HuH-7 (cell line): ENCODE measurements at regions not wholly inside any gene's neighbourhood (a gene's known extent, or its start where the extent isn't known, plus 50 kb on each side); places are given as distances from the start of the nearest gene placed in this dataset.

Source experiments
- DNase-seq: peaks from one replicate; pipeline ENCODE4 v3.0.0; 2011; ENCODE audit warnings: low spot score

- DNase-seq, result no peak
Measured at GRCh38 chr1:222370081-222370912, 177.6 kb downstream of the HHIPL2 start.

DNA sequence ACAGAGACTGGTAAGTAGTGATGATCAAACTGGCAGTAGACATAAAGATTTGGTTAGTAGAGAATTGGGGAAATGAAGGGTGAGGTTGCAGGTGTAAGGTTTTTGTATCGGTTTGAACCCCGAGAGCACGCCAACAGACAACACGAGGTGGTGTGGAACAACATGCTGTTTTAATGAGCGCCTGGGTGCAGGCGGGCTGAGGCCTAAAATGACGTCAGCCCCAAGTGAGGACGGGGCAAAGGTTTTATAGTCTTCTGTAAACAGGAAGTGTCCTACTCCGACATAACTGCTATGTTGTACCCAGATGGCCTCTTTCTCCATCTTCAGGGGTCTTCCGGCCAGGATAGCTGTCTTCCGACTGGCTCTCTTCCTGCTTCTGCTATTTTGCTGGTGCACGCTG is 178.8 kb downstream of the HHIPL2 start:
- no peak for DNase-seq

GRCh38 chr1:222358100-222358499 is 189.8 kb downstream of the HHIPL2 start:
- no peak for DNase-seq

DNA sequence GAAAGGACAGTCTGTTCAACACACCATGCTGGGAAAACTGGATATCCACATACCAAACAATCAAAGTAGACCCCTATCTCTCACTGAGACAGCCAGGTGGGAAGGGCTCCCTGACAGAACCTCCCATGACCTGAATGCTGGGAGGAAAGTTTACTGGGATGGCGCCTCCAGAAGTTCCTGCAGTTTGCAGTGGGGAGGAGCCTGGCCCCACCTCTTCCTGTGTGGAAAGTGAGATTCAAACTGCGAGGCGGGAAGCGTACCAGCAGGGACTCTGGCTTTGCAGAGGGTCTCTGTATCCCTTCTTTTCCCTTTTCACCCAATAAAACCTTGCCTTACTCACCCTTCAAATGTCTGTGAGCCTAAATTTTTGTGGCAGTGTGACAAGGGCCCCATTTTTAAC is 190.7 kb downstream of the HHIPL2 start:
- no peak for DNase-seq

DNA sequence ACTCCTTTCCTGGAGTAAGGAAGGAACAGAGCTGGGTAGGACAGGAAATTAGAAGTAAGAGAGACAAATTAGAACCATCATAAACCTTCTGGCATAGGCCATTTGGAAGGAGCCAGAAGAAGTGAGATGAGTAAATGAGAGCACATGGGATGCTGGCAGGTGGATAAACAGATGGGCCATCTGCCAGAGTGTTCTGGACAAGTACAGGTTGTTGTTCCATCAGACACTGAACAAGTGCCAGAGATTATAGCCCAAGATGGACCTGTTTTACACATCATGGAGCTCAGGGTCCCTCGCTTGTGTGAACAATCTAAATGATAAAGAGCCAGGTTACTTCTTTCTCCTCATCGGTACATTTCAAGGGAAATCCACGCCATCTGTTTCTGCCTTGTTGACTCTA is 200.3 kb downstream of the HHIPL2 start:
- no peak for DNase-seq

- no peak for DNase-seq
Measured at GRCh38 chr1:222346955-222347354, 200.9 kb downstream of the HHIPL2 start.

- DNase-seq, result no peak
Measured at GRCh38 chr1:222339376-222339947, 208.4 kb downstream of the HHIPL2 start.

- DNase-seq, result no peak
Measured at GRCh38 chr1:222335586-222335985, 212.3 kb downstream of the HHIPL2 start.

- DNase-seq, result no peak
Measured at GRCh38 chr1:222334026-222334680, 213.8 kb downstream of the HHIPL2 start.

GRCh38 chr1:222331765-222332164 is 216.1 kb downstream of the HHIPL2 start:
- no peak for DNase-seq

- DNase-seq, result no peak
Measured at GRCh38 chr1:222331340-222331739, 216.6 kb downstream of the HHIPL2 start.

DNA sequence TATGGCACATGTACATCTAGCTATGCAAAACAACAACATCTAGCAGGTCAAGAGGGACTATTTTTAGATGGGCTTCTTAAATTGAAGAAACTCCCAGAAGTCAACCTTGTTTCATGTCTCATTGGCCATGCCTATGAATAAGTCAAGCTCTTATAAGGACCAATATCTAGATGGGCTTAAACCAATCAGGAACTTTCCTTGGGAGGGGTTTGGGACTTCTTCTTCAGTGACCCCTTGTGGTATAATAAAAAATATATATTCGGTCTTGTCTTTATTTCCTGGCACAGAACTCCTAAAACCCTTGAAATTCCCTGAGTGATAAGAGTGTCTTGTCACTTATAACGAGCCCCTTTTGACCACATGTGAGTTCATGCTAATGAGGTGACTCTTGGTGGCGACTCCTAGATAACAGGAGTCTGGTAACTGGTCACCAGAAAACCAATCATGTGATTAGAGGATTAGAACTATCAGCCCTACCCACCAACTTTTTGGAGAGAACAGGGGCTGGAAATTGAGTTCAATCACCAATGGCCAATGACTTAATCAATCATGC is 218.3 kb downstream of the HHIPL2 start:
- no peak for DNase-seq

- no peak for DNase-seq
Measured at GRCh38 chr1:222326710-222327036, 221.2 kb downstream of the HHIPL2 start.

GRCh38 chr1:222326006-222326709 is 221.7 kb downstream of the HHIPL2 start:
- no peak for DNase-seq

DNA sequence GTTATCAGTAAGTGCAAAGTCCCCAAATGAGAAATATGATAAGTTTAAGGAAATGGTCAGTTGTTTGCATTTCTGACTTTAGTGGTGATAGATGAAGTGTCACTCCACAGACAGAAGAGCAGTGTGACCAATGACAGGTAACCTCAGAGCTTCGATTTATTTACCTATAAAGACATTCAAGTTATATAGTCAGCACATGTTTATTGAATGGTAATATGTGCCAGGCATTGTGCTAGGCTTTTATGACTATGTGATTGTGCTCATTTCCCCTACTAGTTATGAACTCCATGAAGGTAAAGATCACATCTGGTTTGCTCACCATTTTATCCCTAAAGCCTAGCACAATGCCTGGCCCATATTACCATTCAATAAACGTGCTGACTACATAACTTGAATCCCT is 222.4 kb downstream of the HHIPL2 start:
- DNase-seq, result no peak

DNA sequence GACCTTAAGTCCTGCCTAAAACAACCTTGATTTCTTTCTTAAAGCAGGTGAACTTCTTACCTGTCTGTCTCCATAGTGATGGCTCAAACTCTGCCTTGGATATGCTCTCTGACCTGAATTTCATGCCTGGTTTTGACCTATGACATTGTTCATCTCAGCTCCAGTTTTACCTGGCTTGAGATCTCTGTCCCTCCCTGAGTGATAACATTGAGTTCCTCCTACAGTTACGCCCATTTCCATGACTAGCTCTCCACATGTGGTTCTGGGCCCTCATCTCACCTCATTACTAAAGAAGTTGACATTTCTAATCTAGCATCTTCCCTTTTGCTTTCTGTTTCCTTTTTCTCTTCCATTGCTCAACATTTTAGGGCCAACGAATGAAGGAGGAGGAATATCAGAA is 233.1 kb downstream of the HHIPL2 start:
- no peak for DNase-seq

GRCh38 chr1:222310836-222311235 is 237.1 kb downstream of the HHIPL2 start:
- no peak for DNase-seq

DNA sequence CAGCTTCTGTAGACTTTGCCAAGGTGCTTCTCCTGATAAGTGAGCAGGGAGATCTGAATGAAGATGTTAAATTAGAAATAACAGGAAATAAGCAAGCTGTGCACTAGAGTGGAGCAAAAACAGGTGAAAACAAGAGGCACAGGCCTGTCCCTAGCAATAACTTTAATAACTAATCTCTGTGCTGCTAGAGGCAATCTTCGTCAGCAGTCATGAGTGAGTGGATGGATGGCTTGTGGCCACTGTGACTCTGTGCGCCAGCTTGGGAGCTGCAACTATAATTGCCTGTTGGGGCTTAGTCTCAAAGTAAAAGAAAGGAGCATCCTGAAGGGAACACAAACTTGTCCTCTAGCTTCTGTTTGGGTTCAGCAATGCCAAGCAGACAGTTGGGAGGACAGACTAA is 240.3 kb downstream of the HHIPL2 start:
- no peak for DNase-seq

GRCh38 chr1:222306512-222306911 is 241.4 kb downstream of the HHIPL2 start:
- DNase-seq, result no peak

- no peak for DNase-seq
Measured at GRCh38 chr1:222306011-222306410, 241.9 kb downstream of the HHIPL2 start.

DNA sequence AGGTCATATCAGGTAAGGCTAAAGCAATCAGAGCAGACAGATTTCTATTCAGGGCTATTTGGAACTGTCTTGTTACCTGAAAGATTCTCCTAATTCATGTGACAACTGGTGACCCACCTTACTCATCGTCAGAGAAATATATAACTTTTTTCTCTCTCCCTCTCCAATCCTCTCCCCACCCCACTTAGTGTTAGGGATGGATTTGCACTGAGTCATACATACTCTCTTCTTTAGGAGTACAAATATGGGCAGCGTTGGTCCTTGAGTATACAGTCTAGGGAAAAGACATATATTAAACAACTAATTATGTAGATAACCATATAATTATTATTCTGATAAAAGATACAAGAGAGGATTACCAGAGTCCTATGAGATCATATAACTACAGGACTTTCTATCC is 246.3 kb downstream of the HHIPL2 start:
- no peak for DNase-seq

GRCh38 chr1:222299524-222299923 is 248.4 kb downstream of the HHIPL2 start:
- DNase-seq, result no peak

GRCh38 chr1:222290866-222291265 is 257.0 kb downstream of the HHIPL2 start:
- DNase-seq, result no peak
